Right lobe of liver (tissue), 4 donors: ENCODE measurements at regions not wholly inside any gene's neighbourhood (a gene's known extent, or its start where the extent isn't known, plus 50 kb on each side); places are given as distances from the start of the nearest gene placed in this dataset.
"Not testable (repeated sequence)": the region's sequence is repeated elsewhere in the genome, so short reads cannot be mapped to it uniquely, and the experiment has no call there.

Experiments used
- POLR2A ChIP-seq: fragments of 450-650 bp; IDR thresholded peaks from one replicate; pipeline ENCODE4 v1.6.1; 2017; ENCODE audit warnings: antibody characterized with exemption, mild to moderate bottlenecking
- TF ChIP-seq, protein P1 (sequence below), 4 donors: fragments of 200-600 bp in 3 of 4; fragments of 450-650 bp in 1 of 4; IDR thresholded peaks; one replicate each; pipeline versions ENCODE4 v1.5.1 to v1.8.0; 2016 to 2022; ENCODE audit warnings: antibody characterized with exemption in 4 of 4, mild to moderate bottlenecking in 2 of 4
- donor health status: DM: no; HTN: no; CAD: no.
- donor health status: DM: no; HTN: no; CAD: no.
- donor health status: DM: no; HTN: yes; CAD: no.

DNA sequence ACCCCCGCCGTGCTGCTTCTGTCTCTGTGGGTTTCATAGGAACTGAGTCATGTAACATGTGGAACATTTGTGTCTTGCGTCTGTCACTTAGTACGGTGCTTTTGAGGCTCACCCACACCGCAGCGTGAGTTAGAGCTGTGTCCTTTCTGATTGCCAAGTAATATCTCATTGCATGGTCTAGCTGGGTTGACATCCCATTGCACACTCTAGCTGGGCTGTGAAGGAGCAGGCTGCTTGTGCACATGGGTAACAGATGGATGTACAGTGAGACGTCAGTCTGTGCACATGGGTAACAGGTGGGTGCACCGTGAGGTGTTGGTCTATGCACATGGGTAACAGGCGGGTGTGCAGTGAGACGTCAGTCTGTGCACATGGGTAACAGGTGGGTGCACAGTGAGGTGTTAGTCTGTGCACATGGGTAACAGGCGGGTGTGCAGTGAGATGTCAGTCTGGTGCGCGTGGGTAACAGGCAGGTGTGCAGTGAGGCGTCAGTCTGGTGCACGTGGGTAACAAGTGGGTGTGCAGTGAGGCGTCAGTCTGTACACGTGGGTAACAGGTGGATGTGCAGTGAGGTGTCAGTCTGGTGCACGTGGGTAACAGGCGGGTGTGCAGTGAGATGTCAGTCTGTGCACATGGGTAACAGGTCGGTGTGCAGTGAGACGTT lies 58.5 kb upstream of the METTL9 start:
- TF ChIP-seq, protein P1, sequence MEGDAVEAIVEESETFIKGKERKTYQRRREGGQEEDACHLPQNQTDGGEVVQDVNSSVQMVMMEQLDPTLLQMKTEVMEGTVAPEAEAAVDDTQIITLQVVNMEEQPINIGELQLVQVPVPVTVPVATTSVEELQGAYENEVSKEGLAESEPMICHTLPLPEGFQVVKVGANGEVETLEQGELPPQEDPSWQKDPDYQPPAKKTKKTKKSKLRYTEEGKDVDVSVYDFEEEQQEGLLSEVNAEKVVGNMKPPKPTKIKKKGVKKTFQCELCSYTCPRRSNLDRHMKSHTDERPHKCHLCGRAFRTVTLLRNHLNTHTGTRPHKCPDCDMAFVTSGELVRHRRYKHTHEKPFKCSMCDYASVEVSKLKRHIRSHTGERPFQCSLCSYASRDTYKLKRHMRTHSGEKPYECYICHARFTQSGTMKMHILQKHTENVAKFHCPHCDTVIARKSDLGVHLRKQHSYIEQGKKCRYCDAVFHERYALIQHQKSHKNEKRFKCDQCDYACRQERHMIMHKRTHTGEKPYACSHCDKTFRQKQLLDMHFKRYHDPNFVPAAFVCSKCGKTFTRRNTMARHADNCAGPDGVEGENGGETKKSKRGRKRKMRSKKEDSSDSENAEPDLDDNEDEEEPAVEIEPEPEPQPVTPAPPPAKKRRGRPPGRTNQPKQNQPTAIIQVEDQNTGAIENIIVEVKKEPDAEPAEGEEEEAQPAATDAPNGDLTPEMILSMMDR (IDR thresholded peaks at IDR 0.05), result not testable (repeated sequence)
- TF ChIP-seq POLR2A, result not testable (repeated sequence)
